PC-3 (cell line): ENCODE measurements at regions not wholly inside any gene's neighbourhood (a gene's known extent, or its start where the extent isn't known, plus 50 kb on each side); places are given as distances from the start of the nearest gene placed in this dataset.
"Not testable (repeated sequence)": the region's sequence is repeated elsewhere in the genome, so short reads cannot be mapped to it uniquely, and the experiment has no call there.

Experiments used
- EZH2 ChIP-seq: fragments of 300-600 bp; sonication (generic); IDR thresholded peaks from one replicate; pipeline ENCODE4 v1.6.1; 2017; ENCODE audit warnings: antibody characterized with exemption, mild to moderate bottlenecking, low read length; ENCODE audit not compliant: unreplicated experiment
- TF ChIP-seq, protein P1 (sequence below): fragments of 300-600 bp; sonication (generic); conservative IDR thresholded peaks from 2 replicates; pipeline ENCODE4 v1.5.1; 2017; ENCODE audit warnings: antibody characterized with exemption, low read depth, mild to moderate bottlenecking, low read length

DNA sequence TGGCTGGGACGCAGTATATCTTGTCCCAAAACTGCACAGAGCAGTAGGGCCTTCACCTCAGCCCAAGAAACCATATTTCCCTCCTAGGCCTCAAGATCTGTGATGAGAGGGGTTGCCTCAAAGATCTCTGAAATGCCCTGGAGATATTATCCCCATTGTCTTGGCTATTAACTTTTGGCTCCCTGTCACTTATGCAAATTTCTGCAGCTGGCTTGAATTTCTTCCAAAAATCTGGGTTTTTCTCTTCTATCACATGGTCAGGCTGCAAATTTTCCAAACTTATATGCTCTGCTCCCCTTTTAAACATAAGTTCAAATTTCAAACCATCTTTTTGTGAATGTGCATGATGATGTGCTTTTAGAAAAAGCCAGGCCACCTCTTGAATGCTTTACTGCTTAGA lies 809.2 kb upstream of the CDH18 start:
- TF ChIP-seq, protein P1, sequence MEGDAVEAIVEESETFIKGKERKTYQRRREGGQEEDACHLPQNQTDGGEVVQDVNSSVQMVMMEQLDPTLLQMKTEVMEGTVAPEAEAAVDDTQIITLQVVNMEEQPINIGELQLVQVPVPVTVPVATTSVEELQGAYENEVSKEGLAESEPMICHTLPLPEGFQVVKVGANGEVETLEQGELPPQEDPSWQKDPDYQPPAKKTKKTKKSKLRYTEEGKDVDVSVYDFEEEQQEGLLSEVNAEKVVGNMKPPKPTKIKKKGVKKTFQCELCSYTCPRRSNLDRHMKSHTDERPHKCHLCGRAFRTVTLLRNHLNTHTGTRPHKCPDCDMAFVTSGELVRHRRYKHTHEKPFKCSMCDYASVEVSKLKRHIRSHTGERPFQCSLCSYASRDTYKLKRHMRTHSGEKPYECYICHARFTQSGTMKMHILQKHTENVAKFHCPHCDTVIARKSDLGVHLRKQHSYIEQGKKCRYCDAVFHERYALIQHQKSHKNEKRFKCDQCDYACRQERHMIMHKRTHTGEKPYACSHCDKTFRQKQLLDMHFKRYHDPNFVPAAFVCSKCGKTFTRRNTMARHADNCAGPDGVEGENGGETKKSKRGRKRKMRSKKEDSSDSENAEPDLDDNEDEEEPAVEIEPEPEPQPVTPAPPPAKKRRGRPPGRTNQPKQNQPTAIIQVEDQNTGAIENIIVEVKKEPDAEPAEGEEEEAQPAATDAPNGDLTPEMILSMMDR = not testable (repeated sequence)
- not testable (repeated sequence) for TF ChIP-seq EZH2
